ENCODE measurements at regions not wholly inside any gene's neighbourhood (a gene's known extent, or its start where the extent isn't known, plus 50 kb on each side); places are given as distances from the start of the nearest gene placed in this dataset.

DNA sequence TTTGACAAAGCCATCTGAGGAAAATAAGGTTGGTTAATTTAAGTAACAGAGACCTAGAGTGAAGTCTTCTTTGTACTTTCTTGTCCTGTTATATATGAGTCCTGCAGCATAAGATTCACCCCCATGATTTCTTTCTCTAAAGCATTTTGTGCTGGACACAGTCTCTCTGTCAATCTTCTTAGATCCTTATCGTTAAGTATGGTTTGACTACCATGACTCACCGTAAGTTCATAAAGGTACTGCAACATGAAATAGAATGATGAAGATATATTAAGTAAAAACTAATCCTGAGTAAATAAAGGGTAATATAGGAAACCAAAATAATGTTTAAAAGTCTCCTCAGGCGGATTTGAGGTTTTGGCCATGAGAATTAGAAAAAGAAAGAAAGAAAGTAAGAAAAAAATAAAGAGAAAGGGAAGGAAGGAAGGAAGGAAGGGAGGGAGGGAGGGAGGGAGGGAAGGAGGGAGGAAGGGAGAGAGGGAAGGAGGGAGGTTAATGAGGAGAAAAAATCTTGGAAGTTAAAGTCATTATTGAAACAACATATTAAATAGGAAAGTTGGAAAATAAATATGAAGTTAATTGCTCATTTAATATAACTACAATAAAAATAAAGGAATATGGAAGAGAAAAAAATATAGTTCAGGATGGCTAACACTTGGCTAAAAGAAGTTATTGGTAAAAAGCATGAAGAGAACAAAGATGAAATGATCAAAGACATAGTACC, 980.3 kb upstream of the CDH2 start:
- no peak for DNase-seq (ENCODE audit: low read depth)

DNA sequence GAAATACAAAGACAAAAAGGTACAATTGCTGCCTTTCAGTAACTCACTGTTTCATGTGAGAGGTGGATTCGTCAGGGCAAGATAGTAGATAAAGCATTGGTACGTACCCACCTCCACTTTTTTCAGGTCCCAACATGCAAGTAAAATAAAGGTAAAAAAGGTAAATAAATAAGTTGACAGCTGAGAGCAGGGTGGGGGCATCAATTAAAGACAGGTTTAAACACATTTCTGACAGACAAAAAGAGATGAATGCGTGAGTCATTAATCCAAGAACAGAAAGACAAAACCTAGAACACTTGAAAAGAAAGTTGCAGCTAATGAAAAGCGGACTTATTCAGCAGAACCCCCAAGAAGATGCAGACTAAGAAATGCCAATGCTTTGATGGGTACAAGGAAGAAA, 979.6 kb upstream of the CDH2 start:
- no peak for DNase-seq (ENCODE audit: low read depth)

DNA sequence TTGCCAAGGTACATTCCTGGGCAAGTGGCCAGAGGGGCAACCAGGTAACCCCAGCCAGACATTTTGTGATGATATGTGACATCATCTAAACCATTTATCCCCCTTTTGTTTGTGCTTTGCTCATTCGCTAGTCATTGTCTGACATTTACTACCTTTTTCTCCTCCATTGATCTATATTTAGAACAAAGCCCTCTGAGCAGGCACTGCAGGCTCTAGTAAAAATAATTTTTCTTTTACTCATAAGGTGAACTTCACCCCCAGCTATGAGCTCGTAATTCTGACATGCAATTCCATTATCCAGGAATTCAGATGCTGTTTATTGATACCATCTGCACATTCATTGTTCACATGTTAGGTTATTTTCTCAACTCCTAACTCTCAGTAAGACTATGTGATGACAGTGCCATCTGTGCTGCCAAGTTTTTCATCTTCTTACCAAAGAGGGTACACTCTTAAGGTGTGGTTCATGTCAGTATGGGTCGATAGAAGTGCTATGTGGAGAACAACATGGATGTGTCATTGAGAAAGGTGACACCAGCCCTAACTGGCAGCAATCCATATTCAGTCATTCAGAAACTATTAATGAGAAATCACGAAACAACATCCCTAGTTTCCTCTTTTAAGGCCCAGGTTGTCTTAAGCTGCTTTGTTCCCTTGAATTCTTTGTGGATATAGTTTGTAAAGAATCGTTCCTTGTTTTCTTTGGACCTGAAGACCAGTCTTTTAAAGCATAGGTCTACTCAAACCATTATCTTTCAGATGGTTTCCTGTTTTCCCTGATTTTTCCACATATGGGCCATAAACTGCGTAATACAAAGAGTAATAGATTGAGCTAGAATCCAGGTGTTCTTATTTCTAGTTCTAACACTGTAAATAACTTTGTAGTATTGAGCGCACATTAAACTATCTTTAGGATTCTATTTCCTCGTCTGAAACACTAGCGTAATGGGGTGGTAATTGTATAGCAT, 978.1 kb upstream of the CDH2 start:
- peak; percentile 79 for DNase-seq (ENCODE audit: low read depth)

DNA sequence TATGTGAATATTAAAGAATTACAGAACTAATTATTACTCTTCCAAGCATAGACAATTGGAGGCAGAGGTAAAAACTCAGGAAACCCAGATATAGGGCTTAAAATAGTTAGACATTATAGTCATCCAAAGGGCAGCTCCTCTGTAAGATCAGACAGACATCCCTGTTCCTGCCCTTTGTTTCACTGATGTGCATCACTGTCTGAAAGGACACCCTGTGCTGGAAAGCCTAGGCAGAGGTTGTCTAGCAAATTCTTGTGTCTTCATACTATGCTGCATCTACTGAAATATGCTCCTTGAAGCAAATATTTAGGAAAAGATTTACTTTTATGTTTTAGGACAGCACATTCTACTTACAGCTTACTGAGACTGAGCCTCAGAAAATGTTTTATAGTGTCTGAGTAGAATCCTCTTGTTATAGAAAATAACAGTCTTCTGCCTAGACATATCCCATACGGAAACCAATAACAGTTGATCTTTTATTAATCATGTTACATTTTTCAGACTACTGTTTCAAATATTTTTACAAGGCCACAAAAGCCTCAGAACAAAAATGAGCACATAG, 977.3 kb upstream of the CDH2 start:
- no peak for DNase-seq (ENCODE audit: low read depth)

DNA sequence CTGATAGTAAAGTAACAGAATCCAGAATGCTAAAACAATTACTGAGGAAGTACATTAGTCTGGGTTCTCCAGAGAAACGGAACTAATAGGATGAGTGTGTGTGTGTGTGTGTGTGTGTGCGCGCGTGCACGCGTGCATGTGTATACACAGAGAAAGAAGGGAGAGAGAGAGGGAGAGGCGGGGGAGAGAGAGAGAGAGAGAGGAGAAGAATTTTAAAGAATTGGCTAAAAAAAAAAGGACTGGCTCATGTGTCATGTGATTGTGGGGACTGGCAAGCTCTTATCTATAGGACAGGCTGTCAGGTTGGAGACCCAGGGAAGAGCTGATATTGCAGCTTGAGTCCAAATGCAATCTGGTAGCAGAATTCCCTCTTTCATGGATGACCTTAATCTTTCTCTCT, 976.2 kb upstream of the CDH2 start:
- no peak for DNase-seq (ENCODE audit: low read depth)

DNA sequence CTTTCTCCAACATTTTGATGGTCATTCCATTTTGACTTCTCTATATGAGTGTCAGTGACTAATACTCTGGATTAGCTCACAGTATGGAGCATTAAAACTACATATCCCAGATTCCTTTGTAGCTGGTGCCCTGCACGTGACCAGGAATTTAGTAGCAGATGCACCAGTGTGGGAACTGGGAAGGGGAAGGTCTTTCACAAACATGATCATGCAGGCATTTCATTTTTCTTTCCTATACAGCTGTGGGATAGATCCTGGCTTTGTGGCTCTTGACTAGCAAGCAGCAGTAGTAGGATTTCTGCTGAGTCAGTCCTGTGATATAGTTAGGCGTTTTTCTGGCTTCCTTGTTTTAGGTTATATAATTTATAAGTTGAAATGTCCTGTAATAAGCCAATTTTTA, 971.0 kb upstream of the CDH2 start:
- no peak for DNase-seq (ENCODE audit: low read depth)

DNA sequence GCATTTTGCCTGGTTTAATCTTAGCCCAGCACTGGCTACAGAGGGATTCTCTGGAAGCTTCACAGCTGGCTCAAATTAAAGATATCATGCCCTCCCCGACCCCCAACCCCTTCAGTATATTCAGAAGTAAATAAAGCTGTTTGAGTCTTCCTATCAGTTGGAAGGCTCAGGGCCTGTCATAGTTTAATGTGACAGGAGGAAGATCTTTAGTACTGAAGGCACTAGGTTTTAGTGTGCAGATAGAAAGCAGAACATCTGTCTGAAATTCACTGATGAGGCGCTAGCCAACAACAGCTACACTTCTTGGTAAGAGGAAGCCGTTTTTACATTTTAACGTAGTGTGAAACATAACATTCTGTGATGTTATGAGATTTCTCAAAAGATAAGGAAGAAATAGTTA, 969.1 kb upstream of the CDH2 start:
- no peak for DNase-seq (ENCODE audit: low read depth)

DNA sequence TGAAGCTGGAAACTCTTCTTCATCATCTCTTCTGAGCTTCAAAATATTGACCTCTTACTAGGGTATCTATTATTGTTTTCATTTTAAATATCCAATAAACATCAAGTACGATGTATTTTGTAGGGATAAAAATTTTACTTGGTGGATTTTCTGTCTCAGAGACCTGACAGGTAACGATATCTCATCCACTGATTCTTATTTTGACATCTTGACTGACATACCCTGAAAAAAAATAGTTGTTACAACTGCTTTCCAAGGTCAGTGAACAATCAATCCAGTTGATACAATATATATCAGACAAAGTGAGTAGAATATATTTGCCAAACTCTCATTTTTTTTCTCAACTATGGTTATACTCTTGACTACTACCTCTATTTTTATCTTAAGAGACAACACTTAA, 963.7 kb upstream of the CDH2 start:
- DNase-seq (ENCODE audit: low read depth): no peak

DNA sequence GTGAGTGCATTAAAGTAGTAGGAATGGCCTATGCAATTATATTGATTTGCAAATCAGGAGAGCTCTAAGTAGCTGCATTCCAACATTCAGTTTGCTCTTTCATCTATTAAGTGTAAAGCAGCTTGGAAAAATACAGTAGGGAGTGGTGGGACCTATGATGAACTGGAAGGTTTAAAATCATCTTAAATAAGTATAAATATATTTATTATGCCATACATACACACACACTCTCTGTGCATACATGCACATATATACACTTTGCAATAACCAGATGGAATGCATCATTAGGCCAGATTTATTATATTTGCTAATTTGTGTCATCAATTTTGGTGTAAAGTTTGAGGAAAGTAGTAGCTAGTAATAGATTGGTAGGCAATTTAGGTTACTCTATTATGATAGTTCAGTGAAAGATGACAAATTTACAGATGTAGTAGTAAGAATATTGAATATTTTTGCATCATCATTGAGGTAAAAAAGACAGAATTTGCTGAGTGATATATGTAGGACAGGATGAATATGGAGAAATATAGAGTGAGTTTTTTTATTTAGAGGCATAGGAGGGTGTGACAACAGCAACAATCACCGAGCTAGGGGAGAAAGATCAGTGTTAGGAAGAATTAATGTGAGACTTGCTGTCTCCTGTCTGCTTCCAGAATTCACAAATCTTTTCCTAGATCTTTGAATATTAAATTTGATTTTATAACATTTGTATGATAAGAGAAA, 961.0 kb upstream of the CDH2 start:
- DNase-seq (ENCODE audit: low read depth): no peak

DNA sequence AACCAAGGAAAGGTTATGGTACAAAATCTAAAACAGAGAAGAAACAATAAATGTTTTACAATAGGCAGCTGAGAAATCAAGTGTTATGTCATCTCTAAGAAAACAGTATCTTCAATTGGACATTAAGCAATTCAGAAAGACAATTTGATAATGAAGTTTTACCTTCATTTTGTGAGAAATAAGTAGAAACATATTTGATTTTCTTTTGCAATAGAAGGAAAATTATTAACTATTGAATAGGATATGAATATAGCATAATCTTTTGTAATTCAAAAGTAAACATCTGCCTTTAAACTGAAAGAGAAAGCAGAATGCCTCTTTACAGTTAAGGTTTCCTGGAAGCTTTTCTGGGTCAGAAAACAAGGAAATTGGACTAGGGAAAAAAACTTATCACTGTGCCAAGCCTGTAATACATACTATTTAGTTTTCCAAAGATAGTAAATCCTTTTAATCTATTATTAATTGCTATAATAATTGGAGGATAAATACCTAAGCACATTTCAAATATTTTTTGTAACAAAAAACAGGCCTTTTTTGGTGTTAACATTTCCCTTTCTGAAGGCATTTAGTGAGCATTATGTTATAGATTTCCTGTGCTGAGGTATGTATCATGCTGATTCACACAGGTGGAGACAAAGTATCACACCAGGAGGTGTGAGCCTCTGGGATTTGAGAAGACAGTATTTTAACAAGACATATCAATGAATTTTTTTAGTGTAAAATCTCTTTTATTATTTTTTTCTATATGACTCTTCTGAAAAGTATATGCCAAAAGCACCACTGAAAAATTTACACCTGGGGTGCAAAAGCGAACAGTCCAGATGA, 947.0 kb upstream of the CDH2 start:
- DNase-seq (ENCODE audit: low read depth): no peak

DNA sequence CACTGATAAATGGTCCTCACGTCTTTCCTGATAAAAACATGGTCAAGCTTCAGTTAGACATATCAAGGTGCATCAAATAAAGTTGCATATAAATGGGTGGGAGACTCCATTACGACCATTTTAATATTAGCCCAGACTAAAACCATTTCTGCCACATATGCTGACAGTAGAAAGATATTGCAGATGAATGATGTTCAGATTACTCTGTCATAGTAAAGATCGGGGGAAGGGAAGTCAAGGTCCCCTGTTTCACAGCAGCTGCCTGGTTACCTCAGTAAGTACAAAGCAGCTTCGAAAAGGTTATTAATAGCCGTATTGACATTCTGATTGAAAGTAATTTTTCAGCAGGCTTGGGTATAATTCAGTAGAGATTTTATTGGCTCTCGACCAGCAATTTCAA, 927.7 kb upstream of the CDH2 start:
- no peak for DNase-seq (ENCODE audit: low read depth)

DNA sequence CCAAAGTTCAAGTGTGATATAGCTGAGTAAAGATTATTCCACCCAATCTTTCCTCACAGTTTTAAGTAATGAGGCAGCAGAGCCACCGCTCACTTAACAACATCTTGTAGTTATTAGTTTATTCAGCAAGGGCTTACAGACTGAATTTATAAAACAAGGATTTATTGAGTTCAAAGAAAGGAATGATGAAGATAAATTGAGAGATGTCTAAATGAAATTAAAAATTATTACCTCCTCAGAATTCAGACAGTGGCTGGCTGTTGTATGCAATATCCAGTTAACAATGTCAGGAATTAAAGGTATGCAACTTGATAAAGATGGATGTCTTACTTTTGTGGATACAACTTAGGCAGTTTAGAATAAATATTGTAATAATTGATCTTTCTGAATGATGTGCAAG, 927.3 kb upstream of the CDH2 start:
- DNase-seq (ENCODE audit: low read depth): no peak

DNA sequence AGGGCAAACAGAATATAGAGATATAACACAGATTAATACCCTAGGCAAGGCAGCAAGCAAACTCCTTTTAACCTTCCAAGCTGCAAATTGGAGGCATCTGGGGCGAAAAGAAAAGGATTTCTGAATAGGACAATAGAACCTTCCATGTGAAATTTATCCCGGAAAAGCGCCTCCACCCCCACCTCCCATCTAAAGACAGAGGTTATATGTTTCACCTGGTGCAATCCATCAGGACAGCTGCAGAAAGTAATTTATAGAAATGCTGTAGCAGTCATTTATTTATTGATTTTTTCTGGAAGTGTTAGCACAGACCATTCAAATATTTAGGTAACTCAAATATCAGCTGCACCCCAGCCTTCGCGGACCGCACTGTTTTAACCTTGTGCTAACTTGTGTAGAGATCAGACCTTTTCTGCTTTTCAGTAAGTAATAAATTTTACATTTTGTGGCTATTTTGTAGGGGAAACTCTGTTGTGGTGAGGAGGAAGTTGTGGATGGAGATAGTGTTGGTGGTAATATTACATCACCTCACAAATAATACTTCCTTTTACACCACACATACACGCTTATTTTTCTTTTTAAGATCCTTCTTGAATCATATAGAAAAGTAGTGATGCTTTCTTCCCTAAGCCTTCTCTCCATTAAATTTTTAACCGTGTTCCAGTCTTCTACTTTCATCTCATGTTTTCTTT, 919.3 kb upstream of the CDH2 start:
- DNase-seq (ENCODE audit: low read depth): no peak

DNA sequence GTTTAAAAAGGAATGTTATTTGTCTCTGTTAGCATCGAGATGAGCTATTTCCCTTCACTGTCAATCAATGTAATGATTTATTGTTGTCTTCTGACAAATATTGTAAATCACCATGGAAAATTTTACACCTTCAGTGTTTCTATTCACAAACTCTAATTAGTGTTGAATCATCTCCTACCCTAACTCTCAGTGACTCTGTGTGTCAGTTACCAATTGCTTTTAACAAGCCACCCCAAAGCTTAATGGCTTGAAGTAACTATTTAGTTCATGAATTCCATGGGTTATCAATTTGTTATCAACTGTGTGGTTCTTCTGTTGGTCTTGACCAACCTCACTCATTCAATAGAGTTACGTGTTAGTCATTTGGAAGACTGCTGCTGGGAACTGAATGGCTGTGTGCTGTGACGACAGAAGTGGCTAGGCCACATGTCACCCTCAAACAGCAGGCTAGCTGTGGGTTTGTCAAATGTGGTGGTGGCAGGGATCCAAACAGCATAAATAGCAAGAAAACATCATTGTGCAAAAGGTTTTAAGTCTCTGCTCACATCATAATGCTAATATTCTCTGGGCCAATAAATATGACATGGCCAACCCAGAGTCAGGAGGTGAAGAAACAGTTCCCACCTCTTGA, 910.8 kb upstream of the CDH2 start:
- DNase-seq (ENCODE audit: low read depth): no peak

DNA sequence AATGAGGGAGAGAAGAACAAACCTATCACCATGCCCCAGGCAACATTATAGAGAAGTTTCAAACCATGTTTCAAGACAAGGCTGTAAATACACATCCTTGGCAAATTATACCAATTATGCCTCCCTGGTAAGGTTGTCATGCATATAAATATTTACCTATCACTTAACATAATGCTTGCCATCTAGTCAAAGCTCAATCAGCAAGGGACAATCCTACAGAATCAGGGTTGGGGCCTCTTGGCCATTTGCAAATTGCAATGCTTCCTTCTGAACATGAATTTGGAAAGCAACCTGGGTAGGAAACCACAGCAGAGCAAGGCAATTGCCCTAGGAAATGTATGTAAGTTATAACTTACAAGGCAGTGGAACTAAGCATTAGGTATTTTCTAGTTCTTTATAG, 907.2 kb upstream of the CDH2 start:
- no peak for DNase-seq (ENCODE audit: low read depth)

DNA sequence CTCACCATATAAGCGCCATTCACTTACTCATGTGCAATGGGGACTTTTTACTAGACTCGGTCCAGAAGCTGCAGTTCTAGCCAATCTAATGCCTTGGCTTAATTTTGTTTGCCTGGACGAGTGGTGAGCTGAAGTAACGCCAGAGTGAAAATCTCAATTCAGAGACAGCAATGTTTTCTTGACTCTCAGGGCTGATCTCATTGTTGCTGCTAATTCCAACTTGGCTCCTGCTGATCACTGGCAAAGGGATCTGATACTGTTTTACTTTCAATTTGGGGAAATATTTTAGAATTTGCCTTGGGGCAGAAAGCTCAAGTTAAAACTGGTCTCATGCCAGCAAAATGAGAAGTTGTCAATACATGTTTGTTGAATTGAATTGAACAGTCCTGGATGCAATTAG, 906.6 kb upstream of the CDH2 start:
- no peak for DNase-seq (ENCODE audit: low read depth)

DNA sequence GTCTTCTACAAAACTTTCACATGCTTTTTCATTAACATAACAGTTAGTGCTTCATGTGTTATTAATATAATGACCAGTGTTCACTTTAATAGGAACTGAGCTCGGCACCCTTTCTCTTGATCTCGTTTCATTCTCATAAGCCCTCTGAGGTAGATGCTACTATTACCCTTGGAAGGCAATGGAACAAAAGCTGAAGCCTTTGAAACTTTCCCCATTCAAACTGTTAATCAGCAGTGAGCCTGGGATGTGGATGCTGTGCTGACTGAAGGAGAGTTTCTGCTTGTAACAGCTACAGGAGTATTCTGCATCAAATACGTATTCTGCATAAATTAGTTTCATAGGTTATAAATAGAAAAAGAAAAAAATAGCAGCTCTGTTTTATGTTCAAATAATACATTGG, 904.0 kb upstream of the CDH2 start:
- no peak for DNase-seq (ENCODE audit: low read depth)

DNA sequence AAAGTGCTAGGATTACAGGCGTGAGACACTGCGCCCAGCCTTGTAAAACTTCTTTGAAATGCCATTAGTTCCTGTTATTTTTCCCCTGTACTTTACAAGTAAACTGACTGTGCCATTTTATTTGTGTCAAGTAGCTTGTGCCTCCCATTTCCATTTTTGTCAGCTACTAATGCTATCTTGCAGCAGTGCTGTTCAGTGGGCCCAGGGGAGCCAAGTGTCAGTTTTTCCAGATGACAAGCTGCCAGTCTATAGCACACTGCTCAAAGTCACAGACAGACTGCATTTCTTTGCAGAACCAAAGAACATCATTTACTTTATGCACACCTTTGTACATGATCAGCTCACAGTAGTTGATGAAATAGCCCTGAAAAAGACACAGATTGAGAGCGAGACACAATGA, 901.3 kb upstream of the CDH2 start:
- DNase-seq (ENCODE audit: low read depth): no peak

DNA sequence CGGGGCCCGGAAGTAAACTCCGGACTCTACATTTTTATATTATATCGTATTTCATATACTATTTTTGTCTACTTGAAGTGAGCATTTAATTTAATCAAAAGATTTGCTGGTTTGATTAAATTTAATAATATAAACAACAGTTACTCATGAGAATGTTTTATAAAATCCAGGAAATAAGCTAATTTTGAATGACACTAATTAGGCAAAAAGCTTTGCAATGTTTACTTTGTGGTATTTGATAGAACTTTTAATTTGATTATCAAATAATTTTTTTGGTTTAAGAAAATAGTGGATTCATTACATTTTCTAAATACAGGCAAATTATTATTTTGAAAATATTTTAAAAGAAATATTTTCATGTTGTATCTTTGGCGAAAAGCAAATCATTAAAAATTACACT, 900.4 kb upstream of the CDH2 start:
- no peak for DNase-seq (ENCODE audit: low read depth)

DNA sequence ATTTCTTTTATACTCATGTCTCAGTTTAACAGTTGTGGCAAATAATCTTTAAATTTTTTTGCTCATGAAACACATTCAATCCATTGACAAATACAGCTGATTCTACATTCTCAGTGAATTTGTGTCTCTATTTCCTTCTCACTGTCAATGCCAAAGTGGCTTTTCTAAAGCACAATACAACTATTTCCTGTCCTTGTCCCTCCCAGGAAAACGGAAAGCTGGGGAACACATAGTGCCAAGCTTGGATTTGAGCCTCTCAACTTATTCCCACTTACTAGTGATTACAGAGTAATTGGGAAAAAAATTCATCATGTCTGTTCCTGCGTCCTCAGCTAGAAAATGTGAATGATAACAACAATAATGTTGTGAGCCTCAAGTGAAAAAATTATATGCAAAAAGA, 899.7 kb upstream of the CDH2 start:
- no peak for DNase-seq (ENCODE audit: low read depth)

DNA sequence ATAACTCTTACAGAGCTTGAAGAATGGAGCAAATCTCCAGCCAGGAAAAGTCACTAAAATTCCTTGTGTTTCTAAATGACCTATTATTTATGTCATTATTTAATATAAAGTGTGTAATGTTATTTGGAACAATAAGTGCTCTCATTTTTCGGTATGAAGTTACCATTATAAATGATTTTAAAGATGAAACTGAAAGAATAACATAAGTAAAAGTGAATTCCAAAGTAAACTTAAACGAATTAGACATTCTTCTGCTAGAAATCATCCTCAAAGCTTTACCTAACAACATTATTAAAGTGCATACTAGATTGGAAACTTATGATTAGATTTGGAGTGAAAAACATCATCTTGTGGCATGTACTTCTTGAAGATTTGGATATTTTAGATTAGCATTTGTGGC, 897.2 kb upstream of the CDH2 start:
- no peak for DNase-seq (ENCODE audit: low read depth)

Measured in HS-27A (cell line).